ENCODE measurements at regions not wholly inside any gene's neighbourhood (a gene's known extent, or its start where the extent isn't known, plus 50 kb on each side); places are given as distances from the start of the nearest gene placed in this dataset.

DNA sequence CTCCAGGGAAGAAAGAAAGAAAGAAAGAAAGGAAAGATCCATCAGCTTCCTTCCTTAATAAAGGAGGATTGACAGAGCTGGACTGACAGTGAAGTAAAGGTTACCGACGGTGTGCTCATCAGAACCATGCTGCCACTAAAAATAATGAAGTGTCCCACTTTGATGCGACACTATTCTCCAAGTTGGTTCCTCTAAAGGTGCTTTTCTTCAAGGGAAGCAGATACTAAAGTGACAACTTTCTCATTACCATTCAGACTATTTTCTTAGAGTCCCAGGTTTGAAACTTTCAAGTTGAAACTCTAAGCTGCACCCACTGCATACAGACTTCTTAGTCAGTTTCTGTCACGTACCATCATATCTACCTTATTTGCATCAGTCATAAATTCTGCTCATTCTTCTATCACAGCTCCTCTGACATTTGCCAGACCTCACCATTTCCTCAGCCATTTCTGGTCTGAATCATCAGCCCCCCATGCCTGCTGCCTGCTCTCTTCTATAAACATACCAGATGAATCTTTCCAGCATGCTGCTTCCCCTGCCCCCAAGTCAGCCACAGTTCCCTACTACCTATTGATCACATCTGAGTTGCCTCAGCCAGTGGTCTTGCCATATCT lies 177.6 kb downstream of the DEPDC1B start:
- H2AFZ ChIP-seq: no peak overlapping the region
- H3K9me3 ChIP-seq (ENCODE audit: low read depth): no peaks in the 10 kb centered on the region
- no peaks in the 10 kb centered on the region for H3K27me3 ChIP-seq
- no peaks in the 10 kb centered on the region for H4K20me1 ChIP-seq (ENCODE audit: insufficient read depth, poor library complexity, severe bottlenecking)
- no peaks in the 10 kb centered on the region for H3K79me2 ChIP-seq
- no peaks in the 10 kb centered on the region for H3K9me2 ChIP-seq (replicated peaks; ENCODE audit: insufficient read depth)
- TF ChIP-seq, protein P1, sequence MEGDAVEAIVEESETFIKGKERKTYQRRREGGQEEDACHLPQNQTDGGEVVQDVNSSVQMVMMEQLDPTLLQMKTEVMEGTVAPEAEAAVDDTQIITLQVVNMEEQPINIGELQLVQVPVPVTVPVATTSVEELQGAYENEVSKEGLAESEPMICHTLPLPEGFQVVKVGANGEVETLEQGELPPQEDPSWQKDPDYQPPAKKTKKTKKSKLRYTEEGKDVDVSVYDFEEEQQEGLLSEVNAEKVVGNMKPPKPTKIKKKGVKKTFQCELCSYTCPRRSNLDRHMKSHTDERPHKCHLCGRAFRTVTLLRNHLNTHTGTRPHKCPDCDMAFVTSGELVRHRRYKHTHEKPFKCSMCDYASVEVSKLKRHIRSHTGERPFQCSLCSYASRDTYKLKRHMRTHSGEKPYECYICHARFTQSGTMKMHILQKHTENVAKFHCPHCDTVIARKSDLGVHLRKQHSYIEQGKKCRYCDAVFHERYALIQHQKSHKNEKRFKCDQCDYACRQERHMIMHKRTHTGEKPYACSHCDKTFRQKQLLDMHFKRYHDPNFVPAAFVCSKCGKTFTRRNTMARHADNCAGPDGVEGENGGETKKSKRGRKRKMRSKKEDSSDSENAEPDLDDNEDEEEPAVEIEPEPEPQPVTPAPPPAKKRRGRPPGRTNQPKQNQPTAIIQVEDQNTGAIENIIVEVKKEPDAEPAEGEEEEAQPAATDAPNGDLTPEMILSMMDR (IDR thresholded peaks at IDR 0.05; ENCODE audit: poor library complexity): no peak
- TF ChIP-seq EZH2 (IDR thresholded peaks at IDR 0.05; ENCODE audit: borderline replicate concordance) (no peak), EZH2phosphoT487 (IDR thresholded peaks at IDR 0.05; ENCODE audit: low read depth, severe bottlenecking, unreplicated experiment) (no peak)
- peak overlapping the region; percentile 71 for H3K27ac ChIP-seq
- no peak overlapping the region for H3K4me2 ChIP-seq
- no peak overlapping the region for H3K4me3 ChIP-seq
- DNase-seq (ENCODE audit: low spot score): peak; percentile 31
- 79% methylated on average over 4 of the region's 4 CpGs for WGBS (ENCODE audit: low lambda C conversion rate, missing lambda C conversion rate)
- no peaks in the 10 kb centered on the region for H3K36me3 ChIP-seq (replicated peaks; ENCODE audit: insufficient read depth, low read depth)
- H3K4me1 ChIP-seq (ENCODE audit: insufficient read depth): peaks cover 3% of the 10 kb centered on the region

DNA sequence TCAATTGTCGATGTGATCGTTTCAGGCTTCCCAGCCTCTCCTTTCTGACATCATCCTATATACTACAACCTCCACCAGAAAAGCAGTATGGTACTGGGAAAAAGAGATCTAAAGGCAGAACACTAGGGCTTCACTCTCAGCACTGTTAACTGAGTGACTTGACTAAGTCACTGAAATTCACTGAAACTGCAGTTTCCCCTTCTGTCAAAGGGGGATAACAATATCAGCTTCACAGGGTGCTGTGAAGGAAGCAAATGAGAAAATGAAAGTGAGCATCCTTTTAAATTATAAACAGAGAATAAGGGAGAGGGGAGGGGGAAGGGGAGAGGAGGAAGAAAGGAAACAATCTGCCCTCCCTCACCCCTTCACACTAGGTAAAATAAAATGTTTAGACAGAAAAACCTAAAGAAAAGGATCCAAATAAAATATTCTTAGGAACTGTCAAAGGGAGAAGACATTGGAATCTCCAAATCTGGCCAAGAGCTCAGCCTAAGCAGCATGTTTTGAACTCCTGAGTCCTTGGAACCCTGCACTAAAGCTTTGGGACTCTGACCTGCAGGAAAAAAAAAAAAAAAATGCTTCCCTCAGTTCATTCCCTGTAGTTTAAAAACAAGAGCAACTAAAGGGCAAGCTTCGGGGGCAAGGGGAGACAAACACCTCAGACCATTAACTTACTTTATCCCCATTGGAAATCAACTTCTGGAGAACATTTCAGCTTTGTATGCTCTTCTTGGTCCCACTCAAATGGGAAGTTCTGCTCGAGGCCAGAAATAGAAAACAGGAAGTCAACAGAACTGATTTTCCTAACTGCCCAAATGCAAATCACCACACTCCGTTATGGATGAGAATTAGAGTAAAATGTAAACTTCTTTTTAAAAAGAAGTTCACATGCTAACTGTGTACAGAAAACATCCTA lies 178.3 kb downstream of the DEPDC1B start:
- Histone ChIP-seq H3K27me3 (no peaks in the 10 kb centered on the region), H3K4me3 (no peak overlapping the region), H2AFZ (no peak overlapping the region), H3K4me2 (no peak overlapping the region), H3K79me2 (no peaks in the 10 kb centered on the region), H3K9me2 (replicated peaks; ENCODE audit: insufficient read depth) (no peaks in the 10 kb centered on the region), H4K20me1 (ENCODE audit: insufficient read depth, poor library complexity, severe bottlenecking) (no peaks in the 10 kb centered on the region), H3K36me3 (replicated peaks; ENCODE audit: insufficient read depth, low read depth) (no peaks in the 10 kb centered on the region), H3K4me1 (ENCODE audit: insufficient read depth) (peaks cover 3% of the 10 kb centered on the region), H3K27ac (peak overlapping the region; percentile 71), H3K9me3 (ENCODE audit: low read depth) (no peaks in the 10 kb centered on the region)
- WGBS (ENCODE audit: low lambda C conversion rate, missing lambda C conversion rate): 79% methylated on average over 5 of the region's 5 CpGs
- TF ChIP-seq EZH2phosphoT487 (IDR thresholded peaks at IDR 0.05; ENCODE audit: low read depth, severe bottlenecking, unreplicated experiment) (no peak), EZH2 (IDR thresholded peaks at IDR 0.05; ENCODE audit: borderline replicate concordance) (no peak)
- TF ChIP-seq, protein P1 (IDR thresholded peaks at IDR 0.05; ENCODE audit: poor library complexity): no peak
- no peak for DNase-seq (ENCODE audit: low spot score)

DNA sequence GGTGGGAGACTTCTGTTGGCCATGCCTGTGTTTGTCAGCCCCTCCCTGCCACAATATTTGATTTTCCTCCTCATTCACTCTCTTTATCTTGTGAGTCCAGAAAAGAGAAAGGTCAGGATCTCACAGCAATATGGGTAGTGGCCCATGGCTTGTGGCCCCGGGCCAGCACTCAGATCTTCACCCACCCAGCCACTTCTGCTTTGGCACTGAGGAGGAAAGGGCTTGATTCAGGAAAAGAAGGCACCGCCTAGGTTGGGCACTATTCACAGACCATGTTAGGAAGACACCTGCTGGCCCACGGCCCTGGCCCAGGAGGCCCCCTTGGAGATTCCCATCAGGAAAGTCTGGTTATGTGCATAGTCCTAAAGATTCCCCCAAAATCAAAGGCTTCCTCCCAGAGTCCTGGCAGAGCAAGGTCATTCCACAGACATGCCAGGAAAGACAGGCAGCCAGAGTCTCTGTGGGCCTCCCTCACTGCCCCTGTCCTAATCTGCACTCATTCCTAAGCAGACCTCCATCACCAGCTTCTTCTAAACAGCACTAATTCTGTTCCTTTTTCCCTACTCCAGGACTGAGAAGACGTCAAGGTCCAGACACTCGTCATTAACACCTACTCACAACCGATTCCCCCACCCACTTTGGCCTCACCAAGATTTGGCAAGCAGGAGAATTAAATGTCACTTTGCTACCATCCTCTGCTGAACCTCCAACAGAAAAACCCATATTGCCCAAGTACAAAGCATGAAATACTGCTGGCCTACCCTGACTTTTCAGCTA lies 179.3 kb downstream of the DEPDC1B start:
- DNase-seq (ENCODE audit: low spot score): no peak
- TF ChIP-seq, protein P1 (IDR thresholded peaks at IDR 0.05; ENCODE audit: poor library complexity): no peak
- TF ChIP-seq EZH2 (IDR thresholded peaks at IDR 0.05; ENCODE audit: borderline replicate concordance) (no peak), EZH2phosphoT487 (IDR thresholded peaks at IDR 0.05; ENCODE audit: low read depth, severe bottlenecking, unreplicated experiment) (no peak)
- H3K4me1 ChIP-seq (ENCODE audit: insufficient read depth): peaks cover 3% of the 10 kb centered on the region
- H2AFZ ChIP-seq: no peak overlapping the region
- H3K27me3 ChIP-seq: no peaks in the 10 kb centered on the region
- no peaks in the 10 kb centered on the region for H3K9me2 ChIP-seq (replicated peaks; ENCODE audit: insufficient read depth)
- H3K4me2 ChIP-seq: no peak overlapping the region
- WGBS (ENCODE audit: low lambda C conversion rate, missing lambda C conversion rate): 73% methylated on average over 6 of the region's 6 CpGs
- H3K79me2 ChIP-seq: no peaks in the 10 kb centered on the region
- H3K36me3 ChIP-seq (replicated peaks; ENCODE audit: insufficient read depth, low read depth): no peaks in the 10 kb centered on the region
- no peaks in the 10 kb centered on the region for H4K20me1 ChIP-seq (ENCODE audit: insufficient read depth, poor library complexity, severe bottlenecking)
- peak overlapping the region; percentile 71 for H3K27ac ChIP-seq
- no peaks in the 10 kb centered on the region for H3K9me3 ChIP-seq (ENCODE audit: low read depth)
- no peak overlapping the region for H3K4me3 ChIP-seq
